HAP-1 (cell line): ENCODE measurements at regions not wholly inside any gene's neighbourhood (a gene's known extent, or its start where the extent isn't known, plus 50 kb on each side); places are given as distances from the start of the nearest gene placed in this dataset.
"Not testable (repeated sequence)": the region's sequence is repeated elsewhere in the genome, so short reads cannot be mapped to it uniquely, and the experiment has no call there.

ENCODE experiments used
- DNase-seq, 2 experiments: peaks; one replicate each; pipeline ENCODE4 v3.0.0-alpha.2; 2016 to 2020; ENCODE audit warnings: low spot score in 2 of 2
- H3K27me3 ChIP-seq: fragments of 250-450 bp; sonication (Bioruptor Pico); 2 replicates; pipeline ENCODE4 v1.5.1; 2020; ENCODE audit warnings: low read depth, mild to moderate bottlenecking, moderate library complexity
- H3K36me3 ChIP-seq: fragments of 250-450 bp; sonication (Bioruptor Pico); replicated peaks from 2 replicates; pipeline ENCODE4 v1.5.1; 2020; ENCODE audit warnings: mild to moderate bottlenecking
- H3K4me1 ChIP-seq: fragments of 250-450 bp; sonication (Bioruptor Pico); 2 replicates; pipeline ENCODE4 v1.5.1; 2020; ENCODE audit warnings: mild to moderate bottlenecking
- H3K4me3 ChIP-seq: fragments of 250-450 bp; sonication (Bioruptor Pico); 2 replicates; pipeline ENCODE4 v1.5.1; 2020; ENCODE audit warnings: mild to moderate bottlenecking, moderate library complexity
- H3K9me3 ChIP-seq: fragments of 250-450 bp; sonication (Bioruptor Pico); 2 replicates; pipeline ENCODE4 v1.5.1; 2020; ENCODE audit warnings: mild to moderate bottlenecking, moderate library complexity
- in situ Hi-C: fragments of 300-500 bp; cut with MboI; formaldehyde crosslinking; loops from 3 replicates; pipeline ENCODE4 v1.14.3; 2020; ENCODE audit warnings: low sequenced_read_pairs, inconsistent platforms, mixed read lengths

DNA sequence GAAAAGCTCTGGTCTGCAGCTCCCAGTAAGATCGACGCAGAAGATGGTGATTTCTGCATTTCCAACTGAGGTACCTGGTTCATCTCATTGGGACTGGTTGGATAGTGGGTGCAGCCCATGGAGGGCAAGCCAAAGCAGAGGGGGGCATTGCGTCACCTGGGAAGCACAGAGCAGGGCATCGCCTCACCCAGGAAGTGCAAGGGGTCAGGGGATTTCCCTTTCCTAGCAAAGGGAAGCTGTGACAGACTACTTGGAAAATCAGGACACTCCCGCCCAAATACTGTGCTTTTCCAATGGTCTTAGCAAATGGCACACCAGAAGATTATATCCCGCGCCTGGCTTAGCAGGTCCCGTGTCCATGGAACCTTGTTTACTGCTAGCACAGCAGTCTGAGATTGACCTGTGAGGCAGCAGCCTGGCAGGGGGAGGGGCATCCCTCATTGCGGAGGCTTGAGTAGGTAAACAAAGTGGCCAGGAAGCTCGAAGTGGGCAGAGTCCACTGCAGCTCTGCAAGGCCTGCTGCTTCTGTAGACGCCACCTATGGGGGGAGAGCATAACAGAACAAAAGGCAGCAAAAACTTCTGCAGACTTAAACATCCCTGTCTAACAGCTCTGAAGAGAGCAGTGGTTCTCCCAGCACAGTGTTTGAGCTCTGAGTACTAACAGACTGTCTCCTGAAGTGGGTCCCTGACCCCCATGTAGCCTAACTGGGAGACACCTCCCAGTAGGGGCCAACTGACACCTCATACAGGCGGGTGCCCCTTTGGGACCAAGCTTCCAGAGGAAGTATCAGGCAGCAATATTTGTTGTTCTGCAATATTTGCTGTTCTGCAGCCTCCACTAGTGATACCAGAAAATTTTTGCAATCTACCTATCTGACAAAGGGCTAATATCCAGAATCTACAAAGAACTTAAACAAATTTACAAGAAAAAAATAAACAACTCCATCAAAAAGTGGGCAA lies 871.7 kb downstream of the IGSF11 start:
- H3K4me1 ChIP-seq, DNase-seq, in situ Hi-C loops, H3K9me3 ChIP-seq, H3K36me3 ChIP-seq, H3K4me3 ChIP-seq, H3K27me3 ChIP-seq: not testable (repeated sequence)

DNA sequence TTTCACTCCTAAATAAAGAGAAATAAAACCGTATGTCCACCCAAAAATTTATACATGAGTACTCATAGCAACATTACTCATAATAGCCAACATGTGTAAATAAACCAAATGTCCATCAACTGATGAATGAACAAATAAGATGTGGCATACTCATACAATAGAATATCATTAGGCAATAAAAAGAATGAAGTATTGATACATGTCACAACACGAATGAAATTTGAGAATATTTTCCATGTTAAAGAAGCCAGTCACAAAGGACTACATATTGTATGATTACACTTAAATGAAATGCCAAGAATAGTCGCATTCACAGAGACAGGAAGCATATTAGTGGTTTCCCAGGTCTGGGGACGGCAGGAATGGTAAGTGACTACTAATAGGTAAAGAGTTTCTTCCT lies 869.2 kb downstream of the IGSF11 start:
- H3K27me3 ChIP-seq: no peaks in the 10 kb centered on the region

DNA sequence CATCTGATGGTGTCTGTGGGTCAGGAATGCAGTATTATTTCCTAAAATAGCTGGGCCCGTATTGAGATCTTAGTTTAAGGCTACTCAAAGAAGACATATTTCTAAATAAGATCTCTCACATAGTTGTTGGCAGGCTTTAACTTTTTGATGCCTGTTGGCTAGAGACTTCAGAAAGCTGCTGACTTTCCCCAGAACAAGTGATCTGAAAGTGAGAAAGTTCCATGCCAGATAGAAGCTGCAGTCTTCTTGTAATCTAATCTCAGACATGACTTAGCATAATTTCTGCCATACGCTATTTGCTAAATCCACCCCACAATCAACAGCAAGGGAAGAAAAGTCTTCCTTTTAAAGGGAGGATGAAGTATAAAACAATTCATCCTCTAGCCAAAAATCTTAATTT lies 867.1 kb downstream of the IGSF11 start:
- in situ Hi-C loops: no loop called here
- DNase-seq: no peak
- H3K9me3 ChIP-seq: no peaks in the 10 kb centered on the region
- no peak overlapping the region for H3K4me3 ChIP-seq
- H3K27me3 ChIP-seq: no peaks in the 10 kb centered on the region
- H3K4me1 ChIP-seq: no peaks in the 10 kb centered on the region
- no peaks in the 10 kb centered on the region for H3K36me3 ChIP-seq

More for the DNA sequence above, 869.2 kb downstream of the IGSF11 start:
- in situ Hi-C loops: no loop called here
- H3K4me1 ChIP-seq: no peaks in the 10 kb centered on the region
- DNase-seq: no peak
- no peaks in the 10 kb centered on the region for H3K36me3 ChIP-seq
- H3K9me3 ChIP-seq: no peaks in the 10 kb centered on the region
- no peak overlapping the region for H3K4me3 ChIP-seq

- Histone ChIP-seq H3K27me3 (no peaks in the 10 kb centered on the region), H3K4me1 (no peaks in the 10 kb centered on the region), H3K36me3 (no peaks in the 10 kb centered on the region), H3K9me3 (no peaks in the 10 kb centered on the region), H3K4me3 (no peak overlapping the region)
- in situ Hi-C loops: no loop called here
- DNase-seq: no peak
These were observed 866.5 kb downstream of the IGSF11 start for GRCh38 chr3:118168175-118168574.

DNA sequence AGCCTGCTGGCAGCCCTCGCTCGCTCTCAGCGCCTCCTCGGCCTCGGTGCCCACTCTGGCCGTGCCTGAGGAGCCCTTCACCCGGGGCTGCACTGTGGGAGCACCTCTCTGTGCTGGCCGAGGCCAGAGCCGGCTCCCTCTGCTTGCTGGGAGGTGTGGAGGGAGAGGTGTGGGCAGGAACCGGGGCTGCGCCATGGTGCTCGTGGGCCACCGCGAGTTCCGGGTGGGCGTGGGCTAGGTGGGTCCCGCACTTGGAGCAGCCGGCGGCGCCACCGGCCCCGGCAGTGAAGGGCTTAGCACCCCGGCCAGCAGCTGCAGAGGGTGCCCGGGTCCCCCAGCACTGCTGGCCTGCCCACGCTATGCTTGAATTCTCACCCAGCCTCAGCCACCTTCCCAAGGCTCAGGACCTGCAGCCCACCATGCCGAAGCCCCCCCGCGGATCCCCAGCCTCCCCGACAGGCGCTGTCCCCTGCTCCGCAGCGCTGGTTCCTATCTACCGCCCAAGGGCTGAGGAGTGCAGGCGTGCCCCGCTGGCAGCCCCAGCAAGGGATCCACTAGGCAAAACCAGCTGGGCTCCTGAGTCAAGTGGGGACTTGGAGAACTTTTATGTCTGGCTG lies 863.3 kb downstream of the IGSF11 start:
- Histone ChIP-seq H3K36me3 (no peaks in the 10 kb centered on the region), H3K27me3 (no peaks in the 10 kb centered on the region), H3K4me3 (no peak overlapping the region), H3K4me1 (no peaks in the 10 kb centered on the region), H3K9me3 (no peaks in the 10 kb centered on the region)
- no peak for DNase-seq
- in situ Hi-C loops: no loop called here

- H3K4me3 ChIP-seq: no peak overlapping the region
- H3K27me3 ChIP-seq: no peaks in the 10 kb centered on the region
- in situ Hi-C loops: no loop called here
- no peak for DNase-seq
- no peaks in the 10 kb centered on the region for H3K36me3 ChIP-seq
- H3K4me1 ChIP-seq: no peaks in the 10 kb centered on the region
- no peaks in the 10 kb centered on the region for H3K9me3 ChIP-seq
These were observed 853.8 kb downstream of the IGSF11 start for GRCh38 chr3:118180853-118181252.

DNA sequence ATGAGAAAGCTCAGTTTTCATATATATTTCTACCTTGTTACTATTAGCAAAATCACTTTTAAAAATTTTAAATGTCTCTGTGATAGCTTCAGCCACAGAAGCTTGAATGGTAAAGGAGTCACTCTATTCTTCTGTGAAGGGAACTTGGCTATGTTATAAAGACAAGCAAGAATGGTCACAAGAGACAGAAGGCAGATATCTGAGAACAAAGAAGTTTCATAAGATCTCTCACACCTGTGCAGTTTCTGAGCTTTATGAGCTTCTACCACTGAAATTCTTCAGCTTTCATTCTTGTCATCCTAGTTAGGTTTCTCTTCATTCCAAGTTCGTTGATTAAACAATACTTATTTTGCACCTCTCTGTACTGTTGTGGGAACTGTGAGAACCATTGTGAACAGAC lies 853.4 kb downstream of the IGSF11 start:
- DNase-seq: no peak
- H3K4me3 ChIP-seq: no peak overlapping the region
- H3K9me3 ChIP-seq: no peaks in the 10 kb centered on the region
- no peaks in the 10 kb centered on the region for H3K27me3 ChIP-seq
- no peaks in the 10 kb centered on the region for H3K4me1 ChIP-seq
- in situ Hi-C loops: no loop called here
- H3K36me3 ChIP-seq: no peaks in the 10 kb centered on the region

- in situ Hi-C loops: no loop called here
- DNase-seq: no peak
- Histone ChIP-seq H3K9me3 (no peaks in the 10 kb centered on the region), H3K27me3 (no peaks in the 10 kb centered on the region), H3K36me3 (no peaks in the 10 kb centered on the region), H3K4me3 (no peak overlapping the region), H3K4me1 (no peaks in the 10 kb centered on the region)
These were observed 848.6 kb downstream of the IGSF11 start for GRCh38 chr3:118186051-118186450.

DNA sequence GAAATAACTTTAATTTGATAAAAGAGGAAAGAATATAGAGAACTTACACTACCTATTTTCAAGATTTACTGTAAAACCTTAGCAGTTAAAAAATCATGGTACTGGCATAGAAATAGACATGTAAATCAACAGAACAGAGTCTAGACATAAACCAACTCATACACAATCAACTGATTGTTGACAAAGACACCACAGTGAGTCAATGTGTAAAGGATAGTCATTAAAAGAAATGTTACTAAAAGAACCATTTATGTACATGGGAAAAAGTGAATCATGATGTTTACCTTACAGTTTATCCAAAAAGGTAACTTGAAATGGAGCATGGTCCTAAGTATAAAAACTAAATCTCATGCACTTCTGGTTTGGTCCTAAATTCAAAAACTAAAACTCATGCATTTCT lies 847.4 kb downstream of the IGSF11 start:
- H3K4me3 ChIP-seq: no peak overlapping the region
- no peaks in the 10 kb centered on the region for H3K4me1 ChIP-seq
- no peaks in the 10 kb centered on the region for H3K9me3 ChIP-seq
- DNase-seq: no peak
- in situ Hi-C loops: no loop called here
- no peaks in the 10 kb centered on the region for H3K36me3 ChIP-seq
- no peaks in the 10 kb centered on the region for H3K27me3 ChIP-seq

DNA sequence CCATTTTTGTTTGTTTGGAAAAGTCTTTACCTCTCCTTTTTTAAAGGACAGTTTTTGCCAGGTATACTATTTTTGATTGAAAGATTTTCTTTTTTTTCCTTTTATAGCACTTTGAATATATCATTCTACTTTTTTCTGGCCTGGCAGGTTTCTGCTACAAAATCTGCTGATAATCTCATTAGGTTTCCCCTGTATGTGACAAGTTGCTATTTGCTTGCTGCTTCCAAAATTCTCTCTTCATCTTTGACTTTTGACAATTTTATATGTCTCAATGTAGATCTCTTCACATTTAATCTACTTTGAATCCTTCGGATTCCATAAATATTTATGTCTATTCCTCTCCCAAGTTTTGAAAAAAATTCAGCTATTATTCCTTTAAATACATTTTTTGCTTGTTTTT lies 838.5 kb downstream of the IGSF11 start:
- H3K27me3 ChIP-seq: no peaks in the 10 kb centered on the region
- H3K9me3 ChIP-seq: no peaks in the 10 kb centered on the region
- in situ Hi-C loops: no loop called here
- no peaks in the 10 kb centered on the region for H3K36me3 ChIP-seq
- H3K4me3 ChIP-seq: no peak overlapping the region
- DNase-seq: no peak
- H3K4me1 ChIP-seq: no peaks in the 10 kb centered on the region; the same call in 1 of the 2 replicates

DNA sequence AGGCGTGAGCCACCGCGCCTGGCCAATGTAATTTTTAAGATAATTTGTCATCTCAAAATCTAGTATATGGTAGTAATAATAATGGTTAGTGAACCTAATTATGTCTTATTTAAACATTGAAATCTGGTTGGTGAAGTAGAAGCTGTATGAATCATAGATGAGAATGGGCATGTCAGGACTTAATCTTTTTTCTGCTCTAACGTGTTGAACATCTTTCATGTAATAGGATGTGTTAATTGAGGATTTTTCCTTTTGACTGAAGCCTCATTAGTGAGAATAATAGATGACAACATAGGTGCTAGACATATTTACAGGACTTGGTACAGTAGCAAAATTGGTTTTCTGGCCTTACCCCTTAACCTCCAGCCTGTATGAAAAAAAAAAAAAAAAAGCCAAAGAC lies 835.6 kb downstream of the IGSF11 start:
- no peaks in the 10 kb centered on the region for H3K36me3 ChIP-seq
- no peaks in the 10 kb centered on the region for H3K9me3 ChIP-seq
- in situ Hi-C loops: no loop called here
- DNase-seq: no peak
- H3K27me3 ChIP-seq: no peaks in the 10 kb centered on the region
- H3K4me1 ChIP-seq: no peaks in the 10 kb centered on the region
- no peak overlapping the region for H3K4me3 ChIP-seq

GRCh38 chr3:118204052-118204656 lies 830.5 kb downstream of the IGSF11 start:
- Histone ChIP-seq H3K27me3 (no peaks in the 10 kb centered on the region), H3K4me3 (no peak overlapping the region), H3K9me3 (no peaks in the 10 kb centered on the region), H3K36me3 (no peaks in the 10 kb centered on the region), H3K4me1 (no peaks in the 10 kb centered on the region)
- no peak for DNase-seq
- in situ Hi-C loops: no loop called here

- no peak for DNase-seq
- Histone ChIP-seq H3K4me1 (no peaks in the 10 kb centered on the region), H3K9me3 (no peaks in the 10 kb centered on the region), H3K27me3 (no peaks in the 10 kb centered on the region), H3K4me3 (no peak overlapping the region), H3K36me3 (no peaks in the 10 kb centered on the region)
- in situ Hi-C loops: no loop called here
These were observed 827.4 kb downstream of the IGSF11 start for GRCh38 chr3:118207271-118207670.

GRCh38 chr3:118208642-118209041 lies 826.0 kb downstream of the IGSF11 start:
- Histone ChIP-seq H3K36me3 (no peaks in the 10 kb centered on the region), H3K4me1 (no peaks in the 10 kb centered on the region), H3K27me3 (no peaks in the 10 kb centered on the region), H3K9me3 (no peaks in the 10 kb centered on the region), H3K4me3 (no peak overlapping the region)
- DNase-seq: no peak
- in situ Hi-C loops: no loop called here
